Prostate gland (tissue), 2 donors: ENCODE measurements at regions not wholly inside any gene's neighbourhood (a gene's known extent, or its start where the extent isn't known, plus 50 kb on each side); places are given as distances from the start of the nearest gene placed in this dataset.

Experiments used
- DNase-seq: peaks from one replicate; pipeline ENCODE4 v3.0.0-alpha.2; 2019; ENCODE audit warnings: low spot score
- H3K27ac ChIP-seq, 2 donors: fragments of 200-600 bp; sonication (generic); 2 replicates each; pipeline ENCODE4 v1.5.1; 2017 to 2019
- H3K27me3 ChIP-seq: fragments of 200-600 bp; sonication (generic); replicated peaks from 2 replicates; pipeline ENCODE4 v1.5.1; 2019; ENCODE audit not compliant: insufficient read depth
- H3K36me3 ChIP-seq, 2 donors: fragments of 200-600 bp; sonication (generic); 1 replicate in 1 of 2; 2 replicates in 1 of 2; pipeline versions ENCODE4 v1.5.1 to v1.8.1; 2017 to 2019
- H3K4me1 ChIP-seq: fragments of 200-600 bp; sonication (generic); replicated peaks from 2 replicates; pipeline ENCODE4 v1.5.1; 2019
- H3K4me3 ChIP-seq, 2 donors: fragments of 200-600 bp; sonication (generic); 2 replicates each; pipeline ENCODE4 v1.5.1; 2017 to 2019
- H3K9me3 ChIP-seq: fragments of 200-600 bp; sonication (generic); 2 replicates; pipeline ENCODE4 v1.5.1; 2017
- CTCF ChIP-seq, 4 experiments: fragments of 200-600 bp in 2 of 4; fragments of 450-650 bp in 2 of 4; sonication (generic) in 2 of 4; IDR thresholded peaks; 1 replicate in 3 of 4; 2 replicates in 1 of 4; pipeline ENCODE4 v1.5.1; 2016 to 2019; ENCODE audit warnings: antibody characterized with exemption in 4 of 4, mild to moderate bottlenecking in 2 of 4, moderate library complexity in 2 of 4
- POLR2A ChIP-seq: fragments of 450-650 bp; IDR thresholded peaks from one replicate; pipeline ENCODE4 v1.6.1; 2016; ENCODE audit warnings: antibody characterized with exemption, mild to moderate bottlenecking
- POLR2AphosphoS5 ChIP-seq: sonication (generic); formaldehyde crosslinking; IDR thresholded peaks from one replicate; pipeline ENCODE4 v1.6.1; 2017; ENCODE audit warnings: antibody characterized with exemption
- WGBS: methylation state at CpG from one replicate; pipeline ENCODE4 v1.1.5; 2018; 5-methylcytosine and 5-hydroxymethylcytosine counted together
- intact Hi-C: fragments of 100-400 bp; cut with DNase I; formaldehyde crosslinking; loops from one replicate; pipeline ENCODE4 v1.14.2; 2022

GRCh38 chr3:148206446-148206845 lies 491.3 kb upstream of the AGTR1 start:
- no peak for DNase-seq
- H3K4me3 ChIP-seq: no peak overlapping the region
- intact Hi-C loops: no loop called here
- H3K36me3 ChIP-seq: no peaks in the 10 kb centered on the region
- H3K4me1 ChIP-seq: no peaks in the 10 kb centered on the region
- no peak for TF ChIP-seq CTCF (IDR thresholded peaks at IDR 0.05)
- no peak for TF ChIP-seq POLR2A
- no peak for TF ChIP-seq POLR2AphosphoS5
- H3K27me3 ChIP-seq: no peaks in the 10 kb centered on the region
- no peak overlapping the region for H3K27ac ChIP-seq
- 61% methylated on average over 1 of the region's 1 CpG for WGBS
- H3K9me3 ChIP-seq: no peaks in the 10 kb centered on the region

GRCh38 chr3:148208975-148209374 lies 488.7 kb upstream of the AGTR1 start:
- H3K4me1 ChIP-seq: no peaks in the 10 kb centered on the region
- no peak overlapping the region for H3K27ac ChIP-seq
- H3K27me3 ChIP-seq: no peaks in the 10 kb centered on the region
- no peak overlapping the region for H3K4me3 ChIP-seq
- no peak for TF ChIP-seq POLR2AphosphoS5
- TF ChIP-seq POLR2A: no peak
- TF ChIP-seq CTCF (IDR thresholded peaks at IDR 0.05): no peak
- DNase-seq: no peak
- H3K36me3 ChIP-seq: no peaks in the 10 kb centered on the region
- intact Hi-C loops: no loop called here
- H3K9me3 ChIP-seq: no peaks in the 10 kb centered on the region

GRCh38 chr3:148211725-148212124 lies 486.0 kb upstream of the AGTR1 start:
- Histone ChIP-seq H3K27me3 (no peaks in the 10 kb centered on the region), H3K4me1 (no peaks in the 10 kb centered on the region), H3K4me3 (no peak overlapping the region), H3K27ac (no peak overlapping the region), H3K36me3 (no peaks in the 10 kb centered on the region), H3K9me3 (no peaks in the 10 kb centered on the region)
- no peak for TF ChIP-seq POLR2A
- intact Hi-C loops: no loop called here
- no peak for DNase-seq

- Histone ChIP-seq H3K9me3 (no peaks in the 10 kb centered on the region), H3K27ac (no peak overlapping the region), H3K4me3 (no peak overlapping the region), H3K36me3 (no peaks in the 10 kb centered on the region), H3K27me3 (no peaks in the 10 kb centered on the region), H3K4me1 (no peaks in the 10 kb centered on the region)
- TF ChIP-seq POLR2AphosphoS5 (no peak), POLR2A (no peak), CTCF (IDR thresholded peaks at IDR 0.05) (no peak)
- DNase-seq: no peak
- intact Hi-C loops: no loop called here
- 84% methylated on average over 3 of the region's 3 CpGs for WGBS
Observed at GRCh38 chr3:148214705-148215104, 483.0 kb upstream of the AGTR1 start.

- intact Hi-C loops: no loop called here
- TF ChIP-seq CTCF (IDR thresholded peaks at IDR 0.05) (no peak), POLR2AphosphoS5 (no peak), POLR2A (no peak)
- H3K27me3 ChIP-seq: no peaks in the 10 kb centered on the region
- 84% methylated on average over 3 of the region's 3 CpGs for WGBS
- no peaks in the 10 kb centered on the region for H3K36me3 ChIP-seq
- H3K27ac ChIP-seq: no peak overlapping the region
- DNase-seq: no peak
- no peak overlapping the region for H3K4me3 ChIP-seq
- H3K4me1 ChIP-seq: no peaks in the 10 kb centered on the region
- no peaks in the 10 kb centered on the region for H3K9me3 ChIP-seq
Observed at GRCh38 chr3:148217317-148217716, 480.4 kb upstream of the AGTR1 start.

- Histone ChIP-seq H3K9me3 (no peaks in the 10 kb centered on the region), H3K27me3 (no peaks in the 10 kb centered on the region), H3K27ac (no peak overlapping the region), H3K4me1 (no peaks in the 10 kb centered on the region), H3K36me3 (no peaks in the 10 kb centered on the region), H3K4me3 (no peak overlapping the region)
- intact Hi-C loops: no loop called here
- 57% methylated on average over 3 of the region's 3 CpGs for WGBS
- no peak for TF ChIP-seq POLR2A
- no peak for TF ChIP-seq CTCF (IDR thresholded peaks at IDR 0.05)
- no peak for TF ChIP-seq POLR2AphosphoS5
- no peak for DNase-seq
Observed at GRCh38 chr3:148218222-148218621, 479.5 kb upstream of the AGTR1 start.
